GM12872 (cell line): ENCODE measurements at regions not wholly inside any gene's neighbourhood (a gene's known extent, or its start where the extent isn't known, plus 50 kb on each side); places are given as distances from the start of the nearest gene placed in this dataset.

Experiments
- CTCF ChIP-seq: IDR thresholded peaks from 3 replicates; pipeline ENCODE4 v1.5.1; 2011; ENCODE audit warnings: low read depth, mild to moderate bottlenecking, low read length, moderate library complexity; ENCODE audit not compliant: insufficient read depth

- no peak for TF ChIP-seq CTCF
Measured at GRCh38 chr9:107792006-107792405, 302.4 kb upstream of the KLF4 start.

- no peak for TF ChIP-seq CTCF
Measured at GRCh38 chr9:107789001-107789700, 299.6 kb upstream of the KLF4 start.

- TF ChIP-seq CTCF = no peak
Measured at GRCh38 chr9:107786561-107786960, 297.0 kb upstream of the KLF4 start.

GRCh38 chr9:107784235-107784958 is 294.8 kb upstream of the KLF4 start:
- no peak for TF ChIP-seq CTCF

GRCh38 chr9:107782789-107783188 is 293.2 kb upstream of the KLF4 start:
- TF ChIP-seq CTCF = no peak

GRCh38 chr9:107782381-107782780 is 292.8 kb upstream of the KLF4 start:
- TF ChIP-seq CTCF = no peak

- no peak for TF ChIP-seq CTCF
Measured at GRCh38 chr9:107780960-107781359, 291.4 kb upstream of the KLF4 start.
